Testis (tissue), 2 donors: ENCODE measurements at regions not wholly inside any gene's neighbourhood (a gene's known extent, or its start where the extent isn't known, plus 50 kb on each side); places are given as distances from the start of the nearest gene placed in this dataset.

Experiments used
- POLR2A ChIP-seq: fragments of 450-650 bp; IDR thresholded peaks from one replicate; pipeline ENCODE4 v1.6.1; 2017; ENCODE audit warnings: antibody characterized with exemption, mild to moderate bottlenecking, moderate library complexity
- TF ChIP-seq, protein P1 (sequence below), 3 experiments: fragments of 450-650 bp in 2 of 3; fragments of 200-600 bp in 1 of 3; sonication (generic) in 1 of 3; IDR thresholded peaks; one replicate each; pipeline ENCODE4 v1.5.1; 2016 to 2019; ENCODE audit warnings: antibody characterized with exemption in 3 of 3, mild to moderate bottlenecking in 2 of 3, moderate library complexity in 1 of 3

DNA sequence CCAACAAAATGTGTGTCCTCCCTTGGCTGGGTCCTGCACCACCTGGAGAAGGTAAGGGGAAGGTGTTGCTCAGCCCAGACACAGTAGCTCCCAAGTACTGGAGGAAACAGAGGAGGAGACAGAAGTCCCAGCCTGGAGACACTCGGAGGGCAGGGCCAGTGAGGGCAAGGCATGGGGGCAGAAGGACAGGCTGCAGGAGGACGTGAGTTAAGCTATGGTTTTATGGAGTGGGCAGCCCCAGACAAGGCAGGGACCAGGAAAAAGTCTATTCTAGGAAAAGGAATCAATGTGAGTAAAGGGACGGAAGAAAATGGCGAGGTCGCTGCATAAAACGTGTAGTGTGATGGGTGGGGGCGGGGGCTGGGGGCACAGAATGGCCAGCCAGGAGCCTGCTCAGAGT is 210.1 kb upstream of the DIO3 start:
- TF ChIP-seq POLR2A: no peak
- TF ChIP-seq, protein P1, sequence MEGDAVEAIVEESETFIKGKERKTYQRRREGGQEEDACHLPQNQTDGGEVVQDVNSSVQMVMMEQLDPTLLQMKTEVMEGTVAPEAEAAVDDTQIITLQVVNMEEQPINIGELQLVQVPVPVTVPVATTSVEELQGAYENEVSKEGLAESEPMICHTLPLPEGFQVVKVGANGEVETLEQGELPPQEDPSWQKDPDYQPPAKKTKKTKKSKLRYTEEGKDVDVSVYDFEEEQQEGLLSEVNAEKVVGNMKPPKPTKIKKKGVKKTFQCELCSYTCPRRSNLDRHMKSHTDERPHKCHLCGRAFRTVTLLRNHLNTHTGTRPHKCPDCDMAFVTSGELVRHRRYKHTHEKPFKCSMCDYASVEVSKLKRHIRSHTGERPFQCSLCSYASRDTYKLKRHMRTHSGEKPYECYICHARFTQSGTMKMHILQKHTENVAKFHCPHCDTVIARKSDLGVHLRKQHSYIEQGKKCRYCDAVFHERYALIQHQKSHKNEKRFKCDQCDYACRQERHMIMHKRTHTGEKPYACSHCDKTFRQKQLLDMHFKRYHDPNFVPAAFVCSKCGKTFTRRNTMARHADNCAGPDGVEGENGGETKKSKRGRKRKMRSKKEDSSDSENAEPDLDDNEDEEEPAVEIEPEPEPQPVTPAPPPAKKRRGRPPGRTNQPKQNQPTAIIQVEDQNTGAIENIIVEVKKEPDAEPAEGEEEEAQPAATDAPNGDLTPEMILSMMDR (IDR thresholded peaks at IDR 0.05): no peak
